HepG2 (cell line): ENCODE measurements at regions not wholly inside any gene's neighbourhood (a gene's known extent, or its start where the extent isn't known, plus 50 kb on each side); places are given as distances from the start of the nearest gene placed in this dataset.

Source experiments
- ATAC-seq: fragments of 200-7000 bp; cut with Tn5 transposase; 3 replicates; pipeline ENCODE4 v1.9.1; 2020; ENCODE audit warnings: mild to moderate bottlenecking, moderate library complexity
- BruUV-seq: library from RNA; stranded (reverse); fragments of 400-500 nt; replicated peaks from 2 replicates; lab custom pipeline; 2021; lab: Mats Ljungman, UMichigan
- CTCF ChIA-PET: fragments of 300-600 bp; formaldehyde crosslinking; extraction: SDS; loops from one replicate; lab custom pipeline; 2021; ENCODE audit warnings: low total read pairs, inconsistent platforms, low intra/inter-chr PET ratio; lab: Yijun Ruan, JAX
- POLR2A ChIA-PET: fragments of 350-600 bp; sonication (Branson Sonifier 250); formaldehyde crosslinking; loops from one replicate; lab custom pipeline; 2020; ENCODE audit warnings: antibody characterized with exemption, inconsistent platforms; lab: Yijun Ruan, JAX
- DNase-seq: peaks from one replicate; pipeline ENCODE4 v3.0.0-alpha.2; 2015; ENCODE audit warnings: low spot score
- FAIRE-seq: peaks from 3 replicates; lab custom pipeline; 2011; peaks lifted over from hg19 to GRCh38; lab: Jason Lieb, UNC
- H2AFZ ChIP-seq: one replicate; pipeline ENCODE4 v1.6.1; 2011; ENCODE audit warnings: low read length, inconsistent platforms
- H3K27ac ChIP-seq: fragments of 300-600 bp; 3 replicates; pipeline ENCODE4 v1.8.0; 2011; ENCODE audit warnings: mixed run types, mild to moderate bottlenecking, mixed read lengths, low read length, inconsistent platforms; ENCODE audit not compliant: insufficient read depth; ENCODE audit errors: extremely low read length
- H3K27me3 ChIP-seq, 2 experiments: fragments of 200-600 bp in 1 of 2; 2 replicates in 1 of 2; 3 replicates in 1 of 2; pipeline versions ENCODE4 v1.6.0 to v1.8.0; 2011; ENCODE audit warnings: low read length in 2 of 2, mild to moderate bottlenecking in 2 of 2, moderate library complexity in 2 of 2, inconsistent platforms in 1 of 2; ENCODE audit not compliant: insufficient read depth in 2 of 2, control insufficient read depth in 1 of 2
- H3K36me3 ChIP-seq, 2 experiments: fragments of 200-600 bp in 1 of 2; replicated peaks in 1 of 2; 2 replicates in 1 of 2; 3 replicates in 1 of 2; pipeline versions ENCODE4 v1.5.1 to v1.8.0; 2011; ENCODE audit warnings: low read length in 2 of 2, inconsistent platforms in 1 of 2; ENCODE audit not compliant: insufficient read depth in 2 of 2, control insufficient read depth in 1 of 2
- H3K4me1 ChIP-seq: 2 replicates; pipeline ENCODE4 v1.5.1; 2012; ENCODE audit warnings: low read length, inconsistent platforms; ENCODE audit not compliant: insufficient read depth
- H3K4me2 ChIP-seq: 2 replicates; pipeline ENCODE4 v1.6.0; 2011; ENCODE audit warnings: low read depth, low read length, inconsistent platforms
- H3K4me3 ChIP-seq, 3 experiments: fragments of 200-600 bp in 1 of 3; sonication (generic), shearing (Covaris generic) in 1 of 3; replicated peaks in 1 of 3; 2 replicates each; pipeline ENCODE4 v1.5.1; 2011 to 2016; ENCODE audit warnings: low read length in 3 of 3, inconsistent platforms in 2 of 3, low read depth in 2 of 3, mild to moderate bottlenecking in 2 of 3, control low read depth in 1 of 3, mixed read lengths in 1 of 3; ENCODE audit not compliant: insufficient read depth in 1 of 3
- H3K79me2 ChIP-seq: one replicate; pipeline ENCODE4 v1.6.1; 2011; ENCODE audit warnings: low read length, inconsistent platforms; ENCODE audit not compliant: insufficient read depth
- H3K9ac ChIP-seq: 2 replicates; pipeline ENCODE4 v1.6.0; 2011; ENCODE audit warnings: mild to moderate bottlenecking, low read depth, low read length, inconsistent platforms; ENCODE audit not compliant: insufficient read depth
- H3K9me3 ChIP-seq: 2 replicates; pipeline ENCODE4 v1.5.1; 2012; ENCODE audit warnings: mild to moderate bottlenecking, low read length
- H4K20me1 ChIP-seq: 2 replicates; pipeline ENCODE4 v1.6.0; 2011; ENCODE audit warnings: inconsistent platforms, mild to moderate bottlenecking, low read length, moderate library complexity; ENCODE audit not compliant: insufficient read depth
- ATF7-NPFF ChIP-seq: sonication (generic); formaldehyde crosslinking; IDR thresholded peaks from 2 replicates; pipeline ENCODE4 v1.8.1; 2023; ENCODE audit warnings: mild to moderate bottlenecking, low read depth, missing genetic modification reagents, moderate library complexity
- BRCA1 ChIP-seq: sonication (generic); formaldehyde crosslinking; IDR thresholded peaks from 2 replicates; pipeline ENCODE4 v1.4.0; 2020; ENCODE audit warnings: missing genetic modification reagents
- ELF1 ChIP-seq: sonication (generic); formaldehyde crosslinking; IDR thresholded peaks from 2 replicates; pipeline ENCODE4 v1.4.0; 2020; ENCODE audit warnings: missing genetic modification reagents
- HIC2 ChIP-seq: sonication (generic); formaldehyde crosslinking; IDR thresholded peaks from 2 replicates; pipeline ENCODE4 v1.9.0; 2022; ENCODE audit warnings: low read depth, missing genetic modification reagents
- IRF2 ChIP-seq: IDR thresholded peaks from 2 replicates; pipeline ENCODE4 v1.6.1; 2018; ENCODE audit warnings: missing genetic modification reagents, missing compliant biosample characterization
- ISL2 ChIP-seq: sonication (generic); formaldehyde crosslinking; IDR thresholded peaks from 2 replicates; pipeline ENCODE4 v1.5.0; 2020; ENCODE audit warnings: missing genetic modification reagents
- NPAS2 ChIP-seq: sonication (generic); formaldehyde crosslinking; IDR thresholded peaks from 2 replicates; pipeline ENCODE4 v1.8.0; 2022; ENCODE audit warnings: mild to moderate bottlenecking, missing genetic modification reagents, borderline replicate concordance
- PHF5A ChIP-seq: IDR thresholded peaks from one replicate; pipeline ENCODE4 v1.6.1; 2018; ENCODE audit warnings: low read depth, missing genetic modification reagents; ENCODE audit not compliant: unreplicated experiment
- RNF219 ChIP-seq: sonication (generic); formaldehyde crosslinking; IDR thresholded peaks from 2 replicates; pipeline ENCODE4 v1.5.0; 2020; ENCODE audit warnings: mild to moderate bottlenecking, missing genetic modification reagents
- SAP130 ChIP-seq: IDR thresholded peaks from 2 replicates; pipeline ENCODE4 v1.6.1; 2016; ENCODE audit warnings: low read depth
- SIX4 ChIP-seq: sonication (generic); formaldehyde crosslinking; IDR thresholded peaks from 2 replicates; pipeline ENCODE4 v1.4.0; 2020; ENCODE audit warnings: missing genetic modification reagents
- SP140L ChIP-seq: sonication (generic); formaldehyde crosslinking; IDR thresholded peaks from 2 replicates; pipeline ENCODE4 v1.4.0; 2020; ENCODE audit warnings: missing genetic modification reagents, borderline replicate concordance
- ZBTB20 ChIP-seq: sonication (generic); formaldehyde crosslinking; IDR thresholded peaks from 2 replicates; pipeline ENCODE4 v1.8.1; 2023; ENCODE audit warnings: missing genetic modification reagents, low read depth, mild to moderate bottlenecking, borderline replicate concordance
- ZNF280B ChIP-seq: sonication (generic); formaldehyde crosslinking; IDR thresholded peaks from 2 replicates; pipeline ENCODE4 v1.5.0; 2020; ENCODE audit warnings: missing genetic modification reagents, mild to moderate bottlenecking, borderline replicate concordance
- ZNF282 ChIP-seq: fragments of 450-650 bp; IDR thresholded peaks from 2 replicates; pipeline ENCODE4 v1.6.1; 2018; ENCODE audit not compliant: partially characterized antibody
- WGBS: methylation state at CpG from one replicate; pipeline ENCODE4 v1.1.6; 2017; ENCODE audit warnings: low lambda C conversion rate; 5-methylcytosine and 5-hydroxymethylcytosine counted together
- in situ Hi-C: cut with HindIII; loops from 2 replicates; pipeline ENCODE4 v1.10.0; 2017; ENCODE audit warnings: low pct_unique_long_range_greater_than_20kb; ENCODE audit not compliant: extremely low pct_ligation_motif_present
- intact Hi-C: fragments of 100-400 bp; cut with micrococcal nuclease; formaldehyde crosslinking; loops from one replicate; pipeline ENCODE4 v1.10.0; 2022; ENCODE audit not compliant: unreplicated experiment
- TF ChIP-seq, protein P1 (sequence below): sonication (generic); formaldehyde crosslinking; IDR thresholded peaks from 2 replicates; pipeline ENCODE4 v1.4.0; 2020; ENCODE audit warnings: mild to moderate bottlenecking, missing genetic modification reagents, borderline replicate concordance

- Histone ChIP-seq H2AFZ (no peak overlapping the region), H3K4me3 (no peak overlapping the region), H3K4me1 (no peaks in the 10 kb centered on the region), H4K20me1 (no peaks in the 10 kb centered on the region), H3K4me2 (no peak overlapping the region), H3K27ac (no peak overlapping the region), H3K36me3 (no peaks in the 10 kb centered on the region), H3K79me2 (no peaks in the 10 kb centered on the region), H3K9me3 (0 out of 2 replicates have a peak, but pooled peaks cover 4% of the 10 kb centered on the region), H3K27me3 (peaks cover 0 to 12% of the 10 kb centered on the region in 2 experiments; a peak in 2 of 5 replicates), H3K9ac (no peak overlapping the region)
- DNase-seq, result no peak
- no peak for FAIRE-seq
- intact Hi-C loops (no loop called here), in situ Hi-C loops (no loop called here)
- ChIA-PET POLR2A (no interaction called here), CTCF (no interaction called here)
- no peak for ATAC-seq
- WGBS, result 27% methylated on average over 3 of the region's 3 CpGs
- no TSS peak for BruUV-seq
- no peak for TF ChIP-seq ELF1 (CRISPR knock-in tag)
- TF ChIP-seq RNF219 (CRISPR knock-in tag), result no peak
- no peak for TF ChIP-seq SP140L (CRISPR knock-in tag)
- no peak for TF ChIP-seq ZNF282
- no peak for TF ChIP-seq ATF7-NPFF (CRISPR knock-in tag)
- TF ChIP-seq HIC2 (CRISPR knock-in tag), result no peak
- TF ChIP-seq ISL2 (CRISPR knock-in tag), result no peak
- TF ChIP-seq SIX4 (CRISPR knock-in tag), result no peak
- TF ChIP-seq IRF2 (CRISPR knock-in tag), result no peak
- no peak for TF ChIP-seq NPAS2 (CRISPR knock-in tag)
- TF ChIP-seq, protein P1, sequence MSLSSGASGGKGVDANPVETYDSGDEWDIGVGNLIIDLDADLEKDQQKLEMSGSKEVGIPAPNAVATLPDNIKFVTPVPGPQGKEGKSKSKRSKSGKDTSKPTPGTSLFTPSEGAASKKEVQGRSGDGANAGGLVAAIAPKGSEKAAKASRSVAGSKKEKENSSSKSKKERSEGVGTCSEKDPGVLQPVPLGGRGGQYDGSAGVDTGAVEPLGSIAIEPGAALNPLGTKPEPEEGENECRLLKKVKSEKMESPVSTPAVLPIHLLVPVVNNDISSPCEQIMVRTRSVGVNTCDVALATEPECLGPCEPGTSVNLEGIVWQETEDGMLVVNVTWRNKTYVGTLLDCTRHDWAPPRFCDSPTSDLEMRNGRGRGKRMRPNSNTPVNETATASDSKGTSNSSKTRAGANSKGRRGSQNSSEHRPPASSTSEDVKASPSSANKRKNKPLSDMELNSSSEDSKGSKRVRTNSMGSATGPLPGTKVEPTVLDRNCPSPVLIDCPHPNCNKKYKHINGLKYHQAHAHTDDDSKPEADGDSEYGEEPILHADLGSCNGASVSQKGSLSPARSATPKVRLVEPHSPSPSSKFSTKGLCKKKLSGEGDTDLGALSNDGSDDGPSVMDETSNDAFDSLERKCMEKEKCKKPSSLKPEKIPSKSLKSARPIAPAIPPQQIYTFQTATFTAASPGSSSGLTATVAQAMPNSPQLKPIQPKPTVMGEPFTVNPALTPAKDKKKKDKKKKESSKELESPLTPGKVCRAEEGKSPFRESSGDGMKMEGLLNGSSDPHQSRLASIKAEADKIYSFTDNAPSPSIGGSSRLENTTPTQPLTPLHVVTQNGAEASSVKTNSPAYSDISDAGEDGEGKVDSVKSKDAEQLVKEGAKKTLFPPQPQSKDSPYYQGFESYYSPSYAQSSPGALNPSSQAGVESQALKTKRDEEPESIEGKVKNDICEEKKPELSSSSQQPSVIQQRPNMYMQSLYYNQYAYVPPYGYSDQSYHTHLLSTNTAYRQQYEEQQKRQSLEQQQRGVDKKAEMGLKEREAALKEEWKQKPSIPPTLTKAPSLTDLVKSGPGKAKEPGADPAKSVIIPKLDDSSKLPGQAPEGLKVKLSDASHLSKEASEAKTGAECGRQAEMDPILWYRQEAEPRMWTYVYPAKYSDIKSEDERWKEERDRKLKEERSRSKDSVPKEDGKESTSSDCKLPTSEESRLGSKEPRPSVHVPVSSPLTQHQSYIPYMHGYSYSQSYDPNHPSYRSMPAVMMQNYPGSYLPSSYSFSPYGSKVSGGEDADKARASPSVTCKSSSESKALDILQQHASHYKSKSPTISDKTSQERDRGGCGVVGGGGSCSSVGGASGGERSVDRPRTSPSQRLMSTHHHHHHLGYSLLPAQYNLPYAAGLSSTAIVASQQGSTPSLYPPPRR (CRISPR knock-in tag), result no peak
- no peak for TF ChIP-seq SAP130 (CRISPR knock-in tag)
- no peak for TF ChIP-seq PHF5A (CRISPR knock-in tag)
- TF ChIP-seq BRCA1 (CRISPR knock-in tag), result no peak
- TF ChIP-seq ZBTB20 (CRISPR knock-in tag), result no peak
- no peak for TF ChIP-seq ZNF280B
These were observed 73.4 kb upstream of the CD44 start for GRCh38 chr11:35065566-35065965.
